IMR-90 (cell line): ENCODE measurements at regions not wholly inside any gene's neighbourhood (a gene's known extent, or its start where the extent isn't known, plus 50 kb on each side); places are given as distances from the start of the nearest gene placed in this dataset.

ENCODE experiments used
- ATAC-seq: fragments of 200-7000 bp; cut with Tn5 transposase; 2 replicates; pipeline ENCODE4 v1.9.1; 2020; ENCODE audit warnings: low read depth, mild to moderate bottlenecking, moderate library complexity
- BruUV-seq: library from RNA; stranded (reverse); fragments of 400-500 nt; replicated peaks from 2 replicates; lab custom pipeline; 2021; lab: Mats Ljungman, UMichigan
- CTCF ChIA-PET: fragments of 300-600 bp; formaldehyde crosslinking; extraction: SDS; loops from one replicate; lab custom pipeline; 2021; ENCODE audit warnings: antibody characterized with exemption; lab: Yijun Ruan, JAX
- POLR2A ChIA-PET: fragments of 300-600 bp; sonication (Branson Sonifier 250); formaldehyde crosslinking; loops from one replicate; lab custom pipeline; 2022; ENCODE audit warnings: antibody characterized with exemption; ENCODE audit not compliant: unreplicated experiment; lab: Charles Lee
- DNase-seq: peaks from one replicate; pipeline ENCODE4 v3.0.0; 2013
- H2AFZ ChIP-seq: replicated peaks from 2 replicates; pipeline ENCODE3; 2013; ENCODE audit warnings: low read length, mild to moderate bottlenecking; ENCODE audit not compliant: poor library complexity
- H2AK5ac ChIP-seq: 2 replicates; pipeline ENCODE4 v1.6.1; 2013; ENCODE audit warnings: low read depth, low read length, inconsistent platforms
- H2AK9ac ChIP-seq: replicated peaks from 2 replicates; pipeline ENCODE3; 2013; ENCODE audit warnings: mild to moderate bottlenecking, low read depth, low read length, moderate library complexity; ENCODE audit not compliant: poor library complexity
- H2BK120ac ChIP-seq: 2 replicates; pipeline ENCODE4 v1.6.1; 2013; ENCODE audit warnings: low read depth, low read length, inconsistent platforms
- H2BK15ac ChIP-seq: 3 replicates; pipeline ENCODE4 v1.6.1; 2013; ENCODE audit warnings: low read depth, low read length, inconsistent platforms
- H2BK20ac ChIP-seq: 2 replicates; pipeline ENCODE4 v1.6.1; 2013; ENCODE audit warnings: low read depth, mild to moderate bottlenecking, inconsistent platforms, low read length, moderate library complexity
- H2BK5ac ChIP-seq: 2 replicates; pipeline ENCODE4 v1.6.1; 2013; ENCODE audit warnings: mild to moderate bottlenecking, low read depth, low read length, inconsistent platforms; ENCODE audit not compliant: poor library complexity, severe bottlenecking
- H3K14ac ChIP-seq: replicated peaks from 2 replicates; pipeline ENCODE4 v1.6.1; 2013; ENCODE audit warnings: low read depth, low read length, inconsistent platforms
- H3K18ac ChIP-seq: 2 replicates; pipeline ENCODE4 v1.6.1; 2013; ENCODE audit warnings: low read depth, low read length, control low read depth
- H3K23ac ChIP-seq: 2 replicates; pipeline ENCODE4 v1.6.1; 2013; ENCODE audit warnings: low read depth, low read length, inconsistent platforms
- H3K27ac ChIP-seq: 2 replicates; pipeline ENCODE4 v1.5.1; 2013; ENCODE audit warnings: mild to moderate bottlenecking, control low read depth, low read length; ENCODE audit not compliant: insufficient read depth
- H3K27me3 ChIP-seq: 2 replicates; pipeline ENCODE4 v1.6.1; 2013; ENCODE audit warnings: low read length; ENCODE audit not compliant: control insufficient read depth, insufficient read depth
- H3K36me3 ChIP-seq: 2 replicates; pipeline ENCODE4 v1.6.1; 2013; ENCODE audit warnings: low read length, mixed read lengths; ENCODE audit not compliant: control insufficient read depth, insufficient read depth
- H3K4ac ChIP-seq: 2 replicates; pipeline ENCODE4 v1.6.1; 2013; ENCODE audit warnings: low read depth, low read length, inconsistent platforms
- H3K4me1 ChIP-seq: 2 replicates; pipeline ENCODE4 v1.6.1; 2013; ENCODE audit warnings: low read length, mixed read lengths; ENCODE audit not compliant: control insufficient read depth, insufficient read depth
- H3K4me2 ChIP-seq: 2 replicates; pipeline ENCODE4 v1.6.1; 2013; ENCODE audit warnings: low read depth, mild to moderate bottlenecking, control low read depth, low read length, moderate library complexity
- H3K4me3 ChIP-seq: 2 replicates; pipeline ENCODE4 v1.5.1; 2013; ENCODE audit warnings: low read depth, mild to moderate bottlenecking, control low read depth, low read length, moderate library complexity; ENCODE audit not compliant: insufficient read depth
- H3K56ac ChIP-seq: 2 replicates; pipeline ENCODE4 v1.6.1; 2013; ENCODE audit warnings: low read length, inconsistent platforms; ENCODE audit not compliant: insufficient read depth; ENCODE audit errors: extremely low read depth
- H3K79me1 ChIP-seq, 2 experiments: 2 replicates each; pipeline ENCODE4 v1.6.1; 2013; ENCODE audit warnings: low read length in 2 of 2, inconsistent platforms in 1 of 2, low read depth in 1 of 2
- H3K9ac ChIP-seq: 2 replicates; pipeline ENCODE4 v1.6.1; 2013; ENCODE audit warnings: low read depth, low read length, control low read depth
- H3K9me1 ChIP-seq: 2 replicates; pipeline ENCODE4 v1.6.1; 2013; ENCODE audit warnings: low read length, inconsistent platforms; ENCODE audit not compliant: insufficient read depth
- H3K9me3 ChIP-seq: 2 replicates; pipeline ENCODE4 v1.6.1; 2013; ENCODE audit warnings: low read length; ENCODE audit not compliant: control insufficient read depth, insufficient read depth
- H4K20me1 ChIP-seq: 2 replicates; pipeline ENCODE4 v1.6.1; 2013; ENCODE audit warnings: low read length, inconsistent platforms; ENCODE audit not compliant: insufficient read depth
- H4K5ac ChIP-seq: 2 replicates; pipeline ENCODE4 v1.6.1; 2013; ENCODE audit warnings: mild to moderate bottlenecking, low read depth, low read length, control low read depth
- H4K8ac ChIP-seq, 2 experiments: 2 replicates each; pipeline ENCODE4 v1.6.1; 2013; ENCODE audit warnings: low read depth in 2 of 2, low read length in 2 of 2, control low read depth in 1 of 2, inconsistent platforms in 1 of 2
- H4K91ac ChIP-seq: 2 replicates; pipeline ENCODE4 v1.6.1; 2013; ENCODE audit warnings: low read depth, low read length, inconsistent platforms; ENCODE audit not compliant: insufficient read depth
- MAFK ChIP-seq: IDR thresholded peaks from 2 replicates; pipeline ENCODE4 v1.6.1; 2012; ENCODE audit warnings: low read depth, low read length, improper control_type of control experiment
- MAZ ChIP-seq: IDR thresholded peaks from 2 replicates; pipeline ENCODE4 v1.6.1; 2012; ENCODE audit warnings: low read depth, mild to moderate bottlenecking, low read length, improper control_type of control experiment, moderate library complexity, borderline replicate concordance
- MXI1 ChIP-seq: IDR thresholded peaks from 2 replicates; pipeline ENCODE4 v1.6.1; 2012; ENCODE audit warnings: low read depth, mild to moderate bottlenecking, low read length, moderate library complexity, borderline replicate concordance
- RAD21 ChIP-seq: IDR thresholded peaks from 2 replicates; pipeline ENCODE4 v1.6.1; 2012; ENCODE audit warnings: low read length, improper control_type of control experiment
- RCOR1 ChIP-seq: IDR thresholded peaks from 2 replicates; pipeline ENCODE4 v1.6.1; 2012; ENCODE audit warnings: mild to moderate bottlenecking, low read length, improper control_type of control experiment; ENCODE audit not compliant: insufficient replicate concordance
- RFX5 ChIP-seq: IDR thresholded peaks from 2 replicates; pipeline ENCODE4 v1.8.0; 2012; ENCODE audit warnings: low read depth, mild to moderate bottlenecking, low read length, moderate library complexity
- WGBS, 2 experiments: methylation state at CpG; one replicate each; pipeline versions ENCODE4 v1.1.5 to v1.1.7; 2013; ENCODE audit warnings: missing lambda C conversion rate in 2 of 2; ENCODE audit not compliant: insufficient read length in 1 of 2; ENCODE audit errors: extremely low coverage in 2 of 2; 5-methylcytosine and 5-hydroxymethylcytosine counted together
- dilution Hi-C: fragments of 300-500 bp; cut with HindIII; formaldehyde crosslinking; loops from one replicate; pipeline ENCODE4 v1.14.3; 2018; ENCODE audit warnings: low sequenced_read_pairs; ENCODE audit not compliant: unreplicated experiment
- in situ Hi-C: fragments of 300-500 bp; cut with MboI; formaldehyde crosslinking; loops from 3 replicates; pipeline ENCODE4 v1.14.3; 2019; ENCODE audit warnings: low sequenced_read_pairs, inconsistent platforms, mixed read lengths
- intact Hi-C: fragments of 100-400 bp; cut with micrococcal nuclease; formaldehyde crosslinking; loops from 2 replicates; pipeline ENCODE4 v1.10.0; 2022

- no peak overlapping the region for H3K4me3 ChIP-seq
- H4K5ac ChIP-seq, result no peak overlapping the region
- intact Hi-C loops (no loop called here), dilution Hi-C loops (no loop called here), in situ Hi-C loops (no loop called here)
- DNase-seq (no peak), ATAC-seq (no peak)
- H2AK5ac ChIP-seq, result peak overlapping the region; percentile 28; the same call in 1 of the 2 replicates
- no peak overlapping the region for H2BK20ac ChIP-seq
- no peak overlapping the region for H3K27ac ChIP-seq
- no peak overlapping the region for H2BK15ac ChIP-seq
- no peak overlapping the region for H3K23ac ChIP-seq
- H2BK120ac ChIP-seq, result no peak overlapping the region
- H2AK9ac ChIP-seq, result no peak overlapping the region
- H3K36me3 ChIP-seq, result no peaks in the 10 kb centered on the region
- CTCF ChIA-PET, result no interaction called here
- no peaks in the 10 kb centered on the region for H3K9me3 ChIP-seq
- no peaks in the 10 kb centered on the region for H3K9me1 ChIP-seq
- no peak overlapping the region for H3K9ac ChIP-seq
- TF ChIP-seq MAZ (no peak), RFX5 (no peak), RAD21 (no peak), RCOR1 (no peak), MXI1 (no peak), MAFK (no peak)
- no peak overlapping the region for H3K4ac ChIP-seq
- H3K14ac ChIP-seq, result no peak overlapping the region
- H3K4me1 ChIP-seq, result peaks cover 13% of the 10 kb centered on the region
- no TSS peak for BruUV-seq
- no peak overlapping the region for H3K56ac ChIP-seq
- H3K18ac ChIP-seq, result peak overlapping the region; percentile 77; the same call in 1 of the 2 replicates
- POLR2A ChIA-PET, result no interaction called here
- no peaks in the 10 kb centered on the region for H3K79me1 ChIP-seq
- no peak overlapping the region for H2AFZ ChIP-seq
- no peak overlapping the region for H3K4me2 ChIP-seq
- WGBS, 2 experiments, result no CpG with 5 or more reads among the region's 3 CpGs
- no peak overlapping the region for H2BK5ac ChIP-seq
- H4K91ac ChIP-seq, result no peak overlapping the region
- no peaks in the 10 kb centered on the region for H4K20me1 ChIP-seq
- H4K8ac ChIP-seq, result peak overlapping the region in 1 of 2 experiments; percentile 4; a peak in 1 of 4 replicates
- no peaks in the 10 kb centered on the region for H3K27me3 ChIP-seq
Measured at GRCh38 chr10:62626079-62626478, 178.4 kb upstream of the ADO start.
